HEK293T (cell line): ENCODE measurements at regions not wholly inside any gene's neighbourhood (a gene's known extent, or its start where the extent isn't known, plus 50 kb on each side); places are given as distances from the start of the nearest gene placed in this dataset.

ENCODE experiments used
- CTCF ChIA-PET: fragments of 350-600 bp; formaldehyde crosslinking; extraction: SDS; loops from one replicate; lab custom pipeline; 2021; ENCODE audit warnings: antibody characterized with exemption, inconsistent platforms; lab: Yijun Ruan, JAX
- POLR2A ChIA-PET: fragments of 350-600 bp; formaldehyde crosslinking; extraction: SDS; loops from one replicate; lab custom pipeline; 2020; ENCODE audit warnings: antibody characterized with exemption, inconsistent platforms; lab: Yijun Ruan, JAX
- DNase-seq: peaks from one replicate; pipeline ENCODE4 v3.0.0; 2012; ENCODE audit warnings: mixed read lengths; ENCODE audit errors: extremely low spot score
- ARNT ChIP-seq: fragments of 450-650 bp; IDR thresholded peaks from 2 replicates; pipeline ENCODE4 v1.6.1; 2017; ENCODE audit warnings: mild to moderate bottlenecking
- BHLHE40 ChIP-seq: fragments of 450-650 bp; IDR thresholded peaks from 2 replicates; pipeline ENCODE4 v1.6.1; 2016; ENCODE audit warnings: mild to moderate bottlenecking, moderate library complexity, borderline replicate concordance
- CTBP1 ChIP-seq: fragments of 450-650 bp; IDR thresholded peaks from 2 replicates; pipeline ENCODE4 v1.6.1; 2016; ENCODE audit warnings: borderline replicate concordance
- ELF4 ChIP-seq: fragments of 450-650 bp; IDR thresholded peaks from 2 replicates; pipeline ENCODE4 v1.6.1; 2017; ENCODE audit warnings: antibody characterized with exemption
- FOXA1 ChIP-seq: fragments of 450-650 bp; IDR thresholded peaks from 2 replicates; pipeline ENCODE4 v1.6.1; 2016; ENCODE audit warnings: mild to moderate bottlenecking
- FOXK2 ChIP-seq: fragments of 450-650 bp; IDR thresholded peaks from 2 replicates; pipeline ENCODE4 v1.6.1; 2016; ENCODE audit warnings: mild to moderate bottlenecking
- FOXM1 ChIP-seq: fragments of 450-650 bp; IDR thresholded peaks from 2 replicates; pipeline ENCODE4 v1.6.1; 2017; ENCODE audit warnings: mild to moderate bottlenecking, borderline replicate concordance
- HDGF ChIP-seq: fragments of 450-650 bp; IDR thresholded peaks from 2 replicates; pipeline ENCODE4 v1.6.1; 2017; ENCODE audit warnings: antibody characterized with exemption, borderline replicate concordance
- L3MBTL2 ChIP-seq: fragments of 450-650 bp; conservative IDR thresholded peaks from 2 replicates; pipeline ENCODE4 v1.6.1; 2016; ENCODE audit warnings: mild to moderate bottlenecking
- LEF1 ChIP-seq: fragments of 450-650 bp; IDR thresholded peaks from 2 replicates; pipeline ENCODE4 v1.6.1; 2017; ENCODE audit warnings: mild to moderate bottlenecking, borderline replicate concordance
- NFRKB ChIP-seq: fragments of 450-650 bp; IDR thresholded peaks from 2 replicates; pipeline ENCODE4 v1.6.1; 2016; ENCODE audit warnings: mild to moderate bottlenecking, moderate library complexity
- SP1 ChIP-seq: fragments of 450-650 bp; IDR thresholded peaks from 2 replicates; pipeline ENCODE4 v1.6.1; 2017
- SUZ12 ChIP-seq: fragments of 450-650 bp; IDR thresholded peaks from 2 replicates; pipeline ENCODE4 v1.6.1; 2016; ENCODE audit warnings: mild to moderate bottlenecking
- TARDBP ChIP-seq: fragments of 450-650 bp; IDR thresholded peaks from 2 replicates; pipeline ENCODE4 v1.6.1; 2016
- ZNF384 ChIP-seq: fragments of 450-650 bp; IDR thresholded peaks from 2 replicates; pipeline ENCODE4 v1.6.1; 2016
- TF ChIP-seq, protein P1 (sequence below): fragments of 450-650 bp; IDR thresholded peaks from 2 replicates; pipeline ENCODE4 v1.6.1; 2016

GRCh38 chr15:47265686-47266085 is 451.6 kb upstream of the SEMA6D start:
- TF ChIP-seq SP1 = no peak
- no peak for TF ChIP-seq ZNF384
- TF ChIP-seq, protein P1, sequence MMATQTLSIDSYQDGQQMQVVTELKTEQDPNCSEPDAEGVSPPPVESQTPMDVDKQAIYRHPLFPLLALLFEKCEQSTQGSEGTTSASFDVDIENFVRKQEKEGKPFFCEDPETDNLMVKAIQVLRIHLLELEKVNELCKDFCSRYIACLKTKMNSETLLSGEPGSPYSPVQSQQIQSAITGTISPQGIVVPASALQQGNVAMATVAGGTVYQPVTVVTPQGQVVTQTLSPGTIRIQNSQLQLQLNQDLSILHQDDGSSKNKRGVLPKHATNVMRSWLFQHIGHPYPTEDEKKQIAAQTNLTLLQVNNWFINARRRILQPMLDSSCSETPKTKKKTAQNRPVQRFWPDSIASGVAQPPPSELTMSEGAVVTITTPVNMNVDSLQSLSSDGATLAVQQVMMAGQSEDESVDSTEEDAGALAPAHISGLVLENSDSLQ = no peak
- TF ChIP-seq NFRKB = no peak
- TF ChIP-seq L3MBTL2 = no peak
- no peak for TF ChIP-seq TARDBP
- TF ChIP-seq ELF4 = no peak
- TF ChIP-seq FOXK2 = no peak
- no peak for TF ChIP-seq BHLHE40
- no peak for TF ChIP-seq CTBP1
- no peak for TF ChIP-seq FOXM1
- no peak for TF ChIP-seq HDGF
- no peak for TF ChIP-seq LEF1
- TF ChIP-seq FOXA1 = no peak
- no peak for TF ChIP-seq ARNT
- no peak for TF ChIP-seq SUZ12
- POLR2A ChIA-PET = no interaction called here
- DNase-seq = no peak
- CTCF ChIA-PET = no interaction called here

DNA sequence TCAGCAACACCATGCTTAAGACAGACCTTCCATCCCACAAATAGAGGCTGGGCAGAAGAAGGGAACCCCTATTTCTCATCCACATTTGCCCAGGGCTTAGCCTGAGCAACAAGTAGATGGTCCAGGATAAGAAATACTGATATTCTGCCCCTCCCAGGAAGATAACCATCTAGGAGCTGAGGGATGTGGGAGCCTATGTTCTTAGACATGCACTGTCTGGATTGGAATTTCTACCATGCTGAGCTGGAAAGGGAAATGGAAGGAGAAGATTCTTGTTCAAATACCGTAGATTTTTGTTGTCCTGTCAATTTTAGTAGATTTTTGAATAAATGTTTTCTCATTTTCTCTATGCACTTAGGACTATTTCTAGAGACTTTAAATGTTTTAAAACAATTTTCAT is 450.7 kb upstream of the SEMA6D start:
- POLR2A ChIA-PET = no interaction called here
- CTCF ChIA-PET = no interaction called here
- DNase-seq = no peak
- TF ChIP-seq TARDBP (no peak), L3MBTL2 (no peak), SUZ12 (no peak), CTBP1 (no peak), ARNT (no peak), LEF1 (no peak), ELF4 (no peak), NFRKB (no peak), SP1 (no peak), FOXA1 (no peak)
- TF ChIP-seq, protein P1 = no peak

DNA sequence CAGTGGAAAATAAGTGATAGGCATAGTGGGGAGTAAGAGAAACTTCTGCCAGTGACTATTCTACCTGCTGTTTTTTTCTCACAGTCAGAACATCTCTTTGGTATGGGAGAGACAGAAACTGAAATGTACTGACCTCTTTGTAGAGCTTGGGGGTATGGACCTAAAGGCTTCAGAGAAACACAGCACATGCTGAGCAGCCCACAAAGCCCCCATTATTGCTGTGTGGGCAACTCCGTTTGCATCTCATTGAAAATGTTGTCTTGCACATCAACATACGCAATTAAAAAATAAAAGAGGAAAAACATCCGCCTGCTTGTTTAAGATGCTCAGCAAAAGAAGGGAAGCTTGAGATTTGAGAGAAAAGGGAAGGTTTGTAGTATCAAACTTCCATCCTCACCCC is 443.4 kb upstream of the SEMA6D start:
- ChIA-PET CTCF (no interaction called here), POLR2A (no interaction called here)
- DNase-seq = no peak
- TF ChIP-seq FOXK2 (no peak), HDGF (no peak), ZNF384 (no peak), TARDBP (no peak), ELF4 (no peak), SUZ12 (no peak), FOXA1 (no peak), ARNT (no peak), L3MBTL2 (no peak), SP1 (no peak), NFRKB (no peak), FOXM1 (no peak)
- TF ChIP-seq, protein P1 = no peak

DNA sequence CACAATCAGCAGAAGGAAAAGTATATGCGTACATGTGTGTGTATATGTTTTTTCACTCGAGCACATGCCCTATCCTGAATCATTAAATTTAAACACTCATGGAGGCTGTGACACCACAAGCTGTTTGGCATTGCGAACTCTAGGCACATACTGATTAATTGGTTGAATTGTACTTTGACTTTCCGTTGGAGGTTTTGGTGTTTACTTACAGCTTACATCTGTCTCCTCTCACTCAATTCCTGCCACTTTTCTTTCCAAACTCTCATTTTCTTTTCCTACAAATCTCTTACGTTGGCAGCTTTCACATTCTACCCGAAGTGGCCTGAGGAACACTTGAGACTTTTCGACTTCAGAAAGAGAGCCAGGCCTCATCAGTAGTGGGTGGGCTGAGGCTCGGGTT is 434.1 kb upstream of the SEMA6D start:
- ChIA-PET CTCF (no interaction called here), POLR2A (no interaction called here)
- DNase-seq = no peak
- TF ChIP-seq FOXA1 (no peak), LEF1 (no peak), BHLHE40 (no peak), SUZ12 (no peak), TARDBP (no peak), FOXM1 (no peak), ELF4 (no peak), ZNF384 (no peak), NFRKB (no peak), HDGF (no peak), CTBP1 (no peak), L3MBTL2 (no peak), SP1 (no peak), FOXK2 (no peak), ARNT (no peak)
- TF ChIP-seq, protein P1 = no peak

DNA sequence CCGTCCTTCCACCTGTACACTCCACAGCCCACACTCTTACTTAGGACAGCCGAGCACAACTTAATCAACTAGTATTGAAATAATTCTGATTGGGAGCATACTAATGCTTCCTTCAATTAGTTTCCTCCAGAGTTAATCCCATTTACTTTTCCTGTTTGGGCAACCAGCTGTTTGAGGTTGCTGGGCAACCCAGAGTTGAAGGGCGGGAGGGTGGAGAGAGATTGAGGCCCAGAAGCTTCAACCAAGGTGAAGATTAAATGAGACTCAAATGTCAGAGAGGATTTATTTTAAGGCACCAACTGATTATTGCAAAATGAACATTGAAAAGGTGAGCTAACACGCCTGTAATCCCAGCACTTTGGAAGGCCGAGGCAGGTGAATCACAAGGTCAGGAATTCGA is 428.5 kb upstream of the SEMA6D start:
- ChIA-PET CTCF (no interaction called here), POLR2A (no interaction called here)
- no peak for TF ChIP-seq ZNF384
- TF ChIP-seq LEF1 = no peak
- no peak for TF ChIP-seq TARDBP
- TF ChIP-seq L3MBTL2 = no peak
- no peak for TF ChIP-seq HDGF
- no peak for TF ChIP-seq FOXK2
- TF ChIP-seq ELF4 = no peak
- no peak for TF ChIP-seq SP1
- no peak for TF ChIP-seq BHLHE40
- TF ChIP-seq ARNT = no peak
- TF ChIP-seq SUZ12 = no peak

DNA sequence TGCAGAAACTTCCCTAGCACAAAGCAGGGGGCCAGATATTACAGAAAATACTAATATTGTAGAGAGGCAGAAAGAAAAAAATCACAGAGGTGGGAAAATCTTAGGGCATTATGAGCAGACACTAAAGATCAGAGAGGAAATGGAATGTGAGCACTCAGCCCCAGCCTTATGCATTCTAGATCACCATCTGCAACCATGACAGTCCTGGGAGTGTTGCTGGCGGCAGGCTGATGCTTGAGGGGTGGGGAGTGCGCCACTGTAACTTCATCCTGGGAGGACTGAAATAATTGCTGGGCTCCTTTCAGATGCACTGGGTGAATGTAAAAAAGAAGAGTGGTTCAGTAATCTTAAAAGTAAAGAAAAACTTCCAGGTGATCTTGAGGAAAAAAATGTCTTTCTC is 427.6 kb upstream of the SEMA6D start:
- no peak for DNase-seq
- TF ChIP-seq TARDBP = no peak
- TF ChIP-seq SP1 = no peak
- TF ChIP-seq SUZ12 = no peak
- no peak for TF ChIP-seq ZNF384
- TF ChIP-seq FOXK2 = no peak
- no peak for TF ChIP-seq ARNT
- TF ChIP-seq, protein P1 = no peak
- TF ChIP-seq CTBP1 = no peak
- no peak for TF ChIP-seq ELF4
- no peak for TF ChIP-seq L3MBTL2
- TF ChIP-seq NFRKB = no peak
- no peak for TF ChIP-seq FOXA1
- TF ChIP-seq HDGF = no peak
- ChIA-PET POLR2A (no interaction called here), CTCF (no interaction called here)

More for the DNA sequence above, 428.5 kb upstream of the SEMA6D start:
- no peak for DNase-seq
